ENCODE measurements at regions not wholly inside any gene's neighbourhood (a gene's known extent, or its start where the extent isn't known, plus 50 kb on each side); places are given as distances from the start of the nearest gene placed in this dataset.

GRCh38 chr11:116502641-116503061, 270.1 kb downstream of the BUD13 start:
- TF ChIP-seq CTCF (IDR thresholded peaks at IDR 0.05 in 4 of 5, conservative IDR thresholded peaks at IDR 0.05 in 1 of 5) (no peak), POLR2A (IDR thresholded peaks at IDR 0.05) (no peak)

Measured in gastrocnemius medialis (tissue), 4 donors.